NCI-H345 (cell line): ENCODE measurements at regions not wholly inside any gene's neighbourhood (a gene's known extent, or its start where the extent isn't known, plus 50 kb on each side); places are given as distances from the start of the nearest gene placed in this dataset.
"Not testable (repeated sequence)": the region's sequence is repeated elsewhere in the genome, so short reads cannot be mapped to it uniquely, and the experiment has no call there.

Experiments used
- DNase-seq: peaks from one replicate; lab custom pipeline; 2025; lab: John Stamatoyannopoulos, UW

- DNase-seq, result no peak
Observed at GRCh38 chr3:177249203-177249602, 51.9 kb upstream of the TBL1XR1 start.

GRCh38 chr3:177250151-177250550 lies 52.9 kb upstream of the TBL1XR1 start:
- no peak for DNase-seq

DNA sequence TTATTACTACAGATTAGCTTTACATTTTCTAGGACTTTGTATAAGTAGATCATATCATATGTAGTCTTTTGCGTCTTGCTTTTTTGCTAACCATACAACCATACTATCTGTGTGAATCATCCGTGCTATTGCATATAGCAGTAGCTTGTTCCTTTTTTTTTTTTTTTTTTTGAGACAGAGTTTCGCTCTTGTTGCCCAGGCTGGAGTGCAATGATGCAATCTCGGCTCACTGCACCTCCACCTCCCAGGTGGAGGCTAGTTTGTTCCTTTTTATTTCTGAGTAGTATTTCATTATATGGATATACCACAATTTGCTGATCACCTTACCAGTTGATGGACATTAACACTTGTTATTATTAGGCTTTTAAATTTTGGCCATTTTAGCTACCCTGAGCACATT lies 54.5 kb upstream of the TBL1XR1 start:
- no peak for DNase-seq

GRCh38 chr3:177257006-177257405 lies 59.7 kb upstream of the TBL1XR1 start:
- DNase-seq, result no peak

- DNase-seq, result no peak
Observed at GRCh38 chr3:177257625-177258024, 60.3 kb upstream of the TBL1XR1 start.

DNA sequence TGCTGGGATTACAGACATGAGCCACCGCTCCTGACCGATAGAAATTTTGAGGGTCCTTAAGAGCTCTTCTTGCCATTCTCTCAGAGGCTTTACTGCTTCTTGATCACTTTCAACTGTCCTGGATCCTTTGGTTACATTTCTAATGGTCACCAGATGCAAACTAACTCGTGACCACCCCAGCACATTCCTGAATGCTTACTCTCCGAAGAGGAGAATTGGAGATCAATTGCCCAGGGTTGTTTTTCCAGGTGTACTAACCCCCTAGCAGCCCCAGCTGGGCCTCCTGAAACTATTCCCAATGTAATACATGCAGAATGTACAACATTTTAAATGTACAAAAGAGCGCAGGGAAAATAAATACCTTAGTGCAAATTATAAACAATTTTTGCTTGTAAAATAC lies 65.1 kb upstream of the TBL1XR1 start:
- no peak for DNase-seq

- no peak for DNase-seq
Observed at GRCh38 chr3:177263615-177264368, 66.5 kb upstream of the TBL1XR1 start.

DNA sequence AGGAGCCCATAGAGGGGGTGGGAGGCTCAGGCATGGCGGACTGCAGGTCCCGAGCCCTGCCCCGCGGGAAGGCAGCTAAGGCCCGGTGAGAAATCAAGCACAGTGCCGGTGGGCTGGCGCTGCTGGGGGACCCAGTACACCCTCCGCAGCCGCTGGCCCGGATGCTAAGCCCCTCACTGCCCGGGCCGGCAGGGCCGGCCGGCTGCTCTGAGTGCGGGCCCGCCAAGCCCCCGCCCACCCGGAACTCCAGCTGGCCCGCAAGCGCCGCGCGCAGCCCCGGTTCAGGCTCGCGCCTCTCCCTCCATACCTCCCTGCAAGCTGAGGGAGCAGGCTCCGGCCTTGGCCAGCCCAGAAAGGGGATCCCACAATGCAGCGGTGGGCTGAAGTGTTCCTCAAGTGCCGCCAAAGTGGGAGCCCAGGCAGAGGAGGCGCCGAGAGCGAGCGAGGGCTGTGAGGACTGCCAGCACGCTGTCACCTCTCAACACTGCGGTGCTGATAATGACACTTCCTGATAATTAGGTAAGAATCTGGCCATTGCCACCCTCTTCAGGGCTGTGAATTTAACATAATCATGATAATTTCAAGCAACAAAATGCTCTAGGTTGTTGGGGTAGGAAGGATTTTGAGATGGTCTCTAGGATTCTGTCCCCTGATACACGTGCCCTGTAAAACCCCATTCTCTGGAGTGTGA lies 74.7 kb upstream of the TBL1XR1 start:
- not testable (repeated sequence) for DNase-seq

DNA sequence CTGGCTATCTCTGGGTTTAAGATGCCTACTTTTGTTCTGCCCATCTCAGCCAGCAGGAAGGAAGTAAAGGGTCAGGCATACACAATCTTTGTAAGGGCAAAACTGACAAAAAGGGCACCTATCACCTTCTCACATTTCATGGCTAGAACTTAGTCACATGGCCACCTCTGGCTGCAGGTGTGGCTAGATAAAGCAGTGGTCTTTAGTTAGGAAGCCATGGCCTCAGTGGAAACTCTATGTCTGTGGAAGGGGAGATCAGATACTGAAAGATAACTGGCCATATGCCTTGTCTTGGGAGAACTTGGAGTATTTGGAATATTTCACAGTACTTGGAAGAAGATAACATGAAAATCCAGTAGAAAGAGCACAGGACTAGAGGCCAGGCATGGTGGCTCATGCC lies 80.7 kb upstream of the TBL1XR1 start:
- DNase-seq, result no peak

DNA sequence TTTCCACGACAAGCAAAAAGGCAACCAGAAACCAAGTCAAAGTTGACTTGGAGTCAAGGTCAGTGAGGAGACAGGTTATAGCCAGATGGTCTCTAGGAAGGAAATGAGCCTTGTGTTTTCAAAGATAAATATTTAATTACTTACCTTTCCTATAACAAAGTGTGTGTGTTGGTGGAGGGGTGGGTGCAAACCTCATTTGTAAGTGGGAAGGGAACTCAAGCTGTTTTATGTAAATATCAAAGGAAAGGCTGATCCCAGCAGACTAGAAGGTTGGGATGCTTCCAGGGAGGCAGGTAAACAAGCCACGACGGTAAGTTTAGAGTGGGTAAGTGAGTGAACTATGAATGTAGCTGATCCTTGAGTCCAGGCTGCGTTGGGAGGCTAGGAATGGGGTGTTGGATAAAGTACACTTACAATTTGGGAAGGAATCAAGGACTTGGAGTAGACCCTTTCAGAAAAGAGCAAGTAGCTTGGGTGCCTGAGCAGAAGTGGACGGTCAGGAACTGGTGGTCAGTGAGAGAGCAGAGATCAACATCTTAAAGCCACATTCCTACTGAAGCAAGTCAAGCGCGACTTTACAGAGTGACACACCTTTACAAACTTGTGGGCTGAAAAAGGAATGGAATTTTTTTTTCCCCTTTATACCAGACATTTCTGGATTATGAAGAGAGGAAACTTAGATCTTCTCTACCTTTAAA lies 82.0 kb upstream of the TBL1XR1 start:
- peak; percentile 55 for DNase-seq

GRCh38 chr3:177281292-177282118 lies 84.2 kb upstream of the TBL1XR1 start:
- peak; percentile 15 for DNase-seq

DNA sequence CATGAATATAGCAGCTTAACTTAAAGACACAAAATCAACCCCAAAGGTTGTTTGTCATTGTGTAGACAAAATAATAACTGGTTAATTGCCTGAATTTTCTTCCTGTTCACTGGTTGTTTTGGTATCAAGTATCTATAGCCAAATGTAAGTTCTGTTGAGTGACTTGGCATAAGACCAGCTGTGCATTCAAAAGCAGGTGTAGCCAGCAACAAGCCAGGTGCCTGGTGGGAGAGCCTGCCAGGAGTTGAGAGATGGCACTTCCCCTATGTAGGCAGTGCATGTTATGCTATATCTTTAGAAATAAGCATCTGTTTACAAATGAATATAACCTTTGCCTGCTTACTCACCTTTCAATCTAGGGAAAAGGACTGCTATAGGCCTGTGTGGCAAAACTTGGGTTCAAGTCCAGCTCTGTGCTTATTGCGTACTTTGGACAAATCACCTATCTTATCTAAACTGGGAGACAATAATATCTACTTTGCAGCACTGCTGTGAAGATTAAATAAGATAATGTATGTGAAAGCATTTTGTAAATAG lies 84.9 kb upstream of the TBL1XR1 start:
- DNase-seq, result peak; percentile 90

DNA sequence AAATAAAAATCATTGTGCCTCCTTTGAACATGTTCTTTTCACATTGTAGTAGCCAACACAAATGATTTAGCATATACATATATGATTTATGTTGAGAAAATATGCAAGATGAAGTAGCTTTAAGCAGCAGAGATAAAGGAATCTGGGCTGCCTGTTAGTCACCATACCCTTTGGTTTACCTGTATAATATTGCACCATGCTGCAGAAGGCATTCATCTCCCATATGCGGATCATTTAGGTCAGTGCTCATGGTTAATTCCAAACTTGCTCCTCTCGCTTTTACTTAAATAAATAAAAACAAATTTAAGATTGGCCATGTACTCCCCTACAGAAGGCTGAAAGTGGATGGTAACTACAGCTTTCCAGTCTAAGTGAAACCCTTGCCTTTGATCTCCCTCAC lies 86.7 kb upstream of the TBL1XR1 start:
- no peak for DNase-seq

- peak; percentile 49 for DNase-seq
Observed at GRCh38 chr3:177284383-177284881, 87.2 kb upstream of the TBL1XR1 start.

DNA sequence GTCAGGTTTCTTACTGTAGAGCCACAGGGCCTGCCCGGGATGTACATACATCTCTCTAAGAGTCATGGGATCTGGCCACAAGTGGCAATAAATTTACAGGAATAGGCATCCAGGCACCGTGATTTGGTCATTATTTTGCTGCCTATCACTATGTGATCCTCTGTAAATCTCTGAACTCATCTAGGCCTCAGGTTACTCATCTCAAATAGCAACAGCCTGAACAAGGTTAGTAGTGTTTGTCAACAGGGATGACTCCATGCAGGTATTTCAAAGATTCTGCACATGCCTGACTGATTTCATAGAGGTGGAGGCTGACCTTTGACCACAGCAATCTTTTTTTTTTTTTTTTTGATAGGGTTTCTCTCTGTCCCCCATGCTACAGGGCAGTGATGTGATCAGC lies 88.8 kb upstream of the TBL1XR1 start:
- DNase-seq, result no peak

GRCh38 chr3:177287231-177287630 lies 89.9 kb upstream of the TBL1XR1 start:
- DNase-seq, result no peak

GRCh38 chr3:177290633-177291032 lies 93.4 kb upstream of the TBL1XR1 start:
- no peak for DNase-seq

DNA sequence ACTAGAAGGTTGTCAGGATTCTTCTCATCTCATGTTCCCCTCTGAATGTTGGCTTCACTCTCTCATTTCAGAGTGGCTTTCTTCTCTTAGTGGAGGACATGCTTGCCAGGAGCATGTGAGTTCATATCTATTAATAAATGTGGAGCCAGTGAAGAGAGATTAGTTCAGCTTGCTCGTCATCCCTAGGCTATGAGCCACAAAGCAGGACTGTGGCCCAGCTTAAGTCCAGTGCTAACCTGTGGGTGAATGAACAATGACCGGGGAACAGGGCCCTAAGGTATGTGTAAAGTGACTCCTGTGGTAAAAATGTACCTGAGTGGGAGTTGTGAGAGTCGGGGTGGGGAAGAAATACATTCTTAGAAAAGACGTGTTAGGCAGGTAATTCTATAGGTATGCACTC lies 96.9 kb upstream of the TBL1XR1 start:
- DNase-seq, result no peak

GRCh38 chr3:177295116-177295515 lies 97.8 kb upstream of the TBL1XR1 start:
- DNase-seq, result no peak

DNA sequence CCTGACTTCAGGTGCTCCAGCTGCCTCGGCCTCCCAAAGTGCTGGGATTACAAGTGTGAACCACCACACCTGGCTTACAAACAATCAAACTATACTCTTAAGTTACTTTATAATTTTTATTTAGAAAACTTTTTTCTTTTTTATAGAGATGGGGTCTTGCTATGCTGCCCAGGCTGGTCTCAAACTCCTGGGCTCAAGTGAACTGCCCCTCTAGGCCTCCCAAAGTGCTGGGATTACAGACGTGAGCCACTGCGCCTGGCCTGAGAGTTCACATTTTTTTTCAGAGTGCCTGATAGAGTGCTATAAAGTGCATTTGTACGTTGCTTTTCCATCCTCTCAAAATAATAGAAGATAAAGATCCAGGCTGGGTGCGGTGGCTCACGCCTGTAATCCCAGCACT lies 102.0 kb upstream of the TBL1XR1 start:
- DNase-seq, result no peak

DNA sequence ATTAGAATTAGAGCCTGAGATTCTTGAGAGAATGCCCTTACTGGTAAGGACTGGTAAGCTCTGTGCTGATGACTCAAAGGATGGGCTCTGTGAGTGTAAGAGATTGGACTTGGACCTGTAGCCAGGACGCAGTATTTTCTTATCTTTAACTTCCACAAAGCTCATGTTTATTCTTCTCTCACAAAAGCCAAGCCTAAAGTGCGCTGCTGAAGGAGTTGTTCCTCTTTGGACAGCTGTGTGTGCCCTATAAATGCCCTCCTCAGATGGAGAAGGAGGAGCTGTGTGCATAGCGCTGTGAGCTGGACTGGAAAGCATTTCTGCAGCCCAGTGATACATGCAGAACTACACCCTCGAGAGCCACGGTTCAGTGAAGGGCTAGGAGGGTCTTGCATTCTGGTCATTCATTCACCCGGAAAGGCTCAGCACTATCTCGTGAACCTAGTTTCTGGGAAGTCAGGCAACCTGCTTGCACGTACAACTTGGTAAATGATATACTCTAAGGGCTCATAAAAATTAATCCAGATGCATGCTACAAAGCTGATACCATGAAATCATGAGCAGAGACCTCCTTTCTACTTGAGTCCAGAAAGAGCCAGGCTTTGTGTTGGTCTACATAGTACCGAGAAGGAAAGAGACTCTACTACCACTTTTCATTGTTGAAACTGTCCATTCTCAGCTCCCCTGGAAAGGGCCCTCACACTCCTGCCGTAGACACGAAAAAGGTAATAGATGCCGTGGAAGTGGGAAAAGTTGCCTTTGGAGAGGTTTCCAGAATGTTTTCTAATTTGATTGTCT lies 103.0 kb upstream of the TBL1XR1 start:
- no peak for DNase-seq
